Gastroesophageal sphincter (tissue), 3 donors: ENCODE measurements at regions not wholly inside any gene's neighbourhood (a gene's known extent, or its start where the extent isn't known, plus 50 kb on each side); places are given as distances from the start of the nearest gene placed in this dataset.

Experiments used
- EP300 ChIP-seq: sonication (generic); formaldehyde crosslinking; IDR thresholded peaks from one replicate; pipeline ENCODE4 v1.6.1; 2017; ENCODE audit warnings: antibody characterized with exemption, mild to moderate bottlenecking
- POLR2A ChIP-seq, 2 donors: fragments of 450-650 bp; IDR thresholded peaks; one replicate each; pipeline ENCODE4 v1.6.1; 2017; ENCODE audit warnings: antibody characterized with exemption in 2 of 2, mild to moderate bottlenecking in 2 of 2, moderate library complexity in 1 of 2
- TF ChIP-seq, protein P1 (sequence below), 4 experiments: fragments of 200-600 bp in 2 of 4; fragments of 450-650 bp in 2 of 4; sonication (generic) in 1 of 4; IDR thresholded peaks; one replicate each; pipeline ENCODE4 v1.5.1; 2017 to 2019; ENCODE audit warnings: antibody characterized with exemption in 4 of 4, mild to moderate bottlenecking in 2 of 4, moderate library complexity in 2 of 4

DNA sequence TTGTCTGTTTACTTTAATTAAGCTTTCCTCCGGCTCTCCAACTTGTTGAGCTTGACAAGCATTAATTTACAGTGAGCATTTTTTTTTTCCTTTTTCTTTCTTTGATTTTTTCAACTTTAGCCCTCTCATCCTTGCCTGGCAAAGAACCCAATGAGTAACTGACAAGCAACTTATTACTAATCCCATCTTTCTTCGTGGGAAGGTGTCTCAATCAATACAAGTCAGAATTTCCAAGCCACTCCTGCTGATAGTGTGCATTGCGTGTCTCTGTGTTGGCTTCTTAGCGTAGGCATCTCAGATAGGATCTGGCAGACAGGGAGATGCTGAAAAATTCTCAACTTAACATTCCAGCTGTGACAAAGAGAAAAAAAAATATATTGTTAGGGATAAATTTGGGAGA, 527.7 kb upstream of the WWC1 start:
- TF ChIP-seq, protein P1, sequence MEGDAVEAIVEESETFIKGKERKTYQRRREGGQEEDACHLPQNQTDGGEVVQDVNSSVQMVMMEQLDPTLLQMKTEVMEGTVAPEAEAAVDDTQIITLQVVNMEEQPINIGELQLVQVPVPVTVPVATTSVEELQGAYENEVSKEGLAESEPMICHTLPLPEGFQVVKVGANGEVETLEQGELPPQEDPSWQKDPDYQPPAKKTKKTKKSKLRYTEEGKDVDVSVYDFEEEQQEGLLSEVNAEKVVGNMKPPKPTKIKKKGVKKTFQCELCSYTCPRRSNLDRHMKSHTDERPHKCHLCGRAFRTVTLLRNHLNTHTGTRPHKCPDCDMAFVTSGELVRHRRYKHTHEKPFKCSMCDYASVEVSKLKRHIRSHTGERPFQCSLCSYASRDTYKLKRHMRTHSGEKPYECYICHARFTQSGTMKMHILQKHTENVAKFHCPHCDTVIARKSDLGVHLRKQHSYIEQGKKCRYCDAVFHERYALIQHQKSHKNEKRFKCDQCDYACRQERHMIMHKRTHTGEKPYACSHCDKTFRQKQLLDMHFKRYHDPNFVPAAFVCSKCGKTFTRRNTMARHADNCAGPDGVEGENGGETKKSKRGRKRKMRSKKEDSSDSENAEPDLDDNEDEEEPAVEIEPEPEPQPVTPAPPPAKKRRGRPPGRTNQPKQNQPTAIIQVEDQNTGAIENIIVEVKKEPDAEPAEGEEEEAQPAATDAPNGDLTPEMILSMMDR (IDR thresholded peaks at IDR 0.05), result no peak
- TF ChIP-seq EP300 (no peak), POLR2A (IDR thresholded peaks at IDR 0.05) (no peak)
